K562 (cell line): ENCODE measurements at regions not wholly inside any gene's neighbourhood (a gene's known extent, or its start where the extent isn't known, plus 50 kb on each side); places are given as distances from the start of the nearest gene placed in this dataset.
A peak's percentile ranks its signal among the peaks of the same experiment; 100 is the strongest.

Experiments used
- ATAC-seq: fragments of 200-7000 bp; cut with Tn5 transposase; 3 replicates; pipeline ENCODE4 v1.9.1; 2020; ENCODE audit warnings: moderate library complexity
- BruUV-seq: library from RNA; stranded (reverse); fragments of 400-500 nt; replicated peaks from 2 replicates; lab custom pipeline; 2021; lab: Mats Ljungman, UMichigan
- CTCF ChIA-PET: fragments of 300-600 bp; formaldehyde crosslinking; extraction: SDS; loops from one replicate; lab custom pipeline; 2021; ENCODE audit warnings: low intra/inter-chr PET ratio; lab: Yijun Ruan, JAX
- POLR2A ChIA-PET: fragments of 300-600, 350-650 bp; sonication (Branson Sonifier 250); formaldehyde crosslinking; extraction: SDS; loops from one replicate; lab custom pipeline; 2021; ENCODE audit warnings: antibody characterized with exemption, inconsistent platforms; lab: Yijun Ruan, JAX
- DNase-seq, 4 experiments: peaks; one replicate each; pipeline versions ENCODE4 v3.0.0 to v3.0.0-alpha.2; 2011 to 2018; ENCODE audit warnings: low spot score in 3 of 4, mixed read lengths in 3 of 4; ENCODE audit errors: extremely low read depth in 1 of 4
- FAIRE-seq: peaks from 2 replicates; lab custom pipeline; 2011; peaks lifted over from hg19 to GRCh38; lab: Jason Lieb, UNC
- H2AFZ ChIP-seq: 2 replicates; pipeline ENCODE4 v1.6.0; 2011; ENCODE audit warnings: low read depth, low read length, control low read depth, inconsistent platforms
- H3K27ac ChIP-seq: fragments of 200-600 bp; 3 replicates; pipeline ENCODE4 v1.8.0; 2011; ENCODE audit warnings: low read depth, mild to moderate bottlenecking, control low read depth, inconsistent platforms, low read length, moderate library complexity, mixed read lengths; ENCODE audit errors: extremely low read depth
- H3K27me3 ChIP-seq, 2 experiments: fragments of 300-600 bp in 1 of 2; 2 replicates in 1 of 2; 3 replicates in 1 of 2; pipeline versions ENCODE4 v1.6.0 to v1.8.0; 2011; ENCODE audit warnings: inconsistent platforms in 2 of 2, low read length in 2 of 2, mild to moderate bottlenecking in 1 of 2, mixed read lengths in 1 of 2, moderate library complexity in 1 of 2; ENCODE audit not compliant: control insufficient read depth in 2 of 2, insufficient read depth in 2 of 2
- H3K36me3 ChIP-seq: fragments of 300-600 bp; 3 replicates; pipeline ENCODE4 v1.8.0; 2011; ENCODE audit warnings: mild to moderate bottlenecking, low read length, inconsistent platforms; ENCODE audit not compliant: control insufficient read depth, insufficient read depth
- H3K4me1 ChIP-seq, 2 experiments: fragments of 200-600 bp in 1 of 2; replicated peaks in 1 of 2; 2 replicates in 1 of 2; 3 replicates in 1 of 2; pipeline versions ENCODE4 v1.5.1 to v1.8.0; 2011; ENCODE audit warnings: inconsistent platforms in 2 of 2, low read length in 2 of 2, mild to moderate bottlenecking in 1 of 2, mixed read lengths in 1 of 2, moderate library complexity in 1 of 2; ENCODE audit not compliant: control insufficient read depth in 2 of 2, insufficient read depth in 2 of 2
- H3K4me2 ChIP-seq: 2 replicates; pipeline ENCODE4 v1.6.1; 2011; ENCODE audit warnings: low read length, control low read depth, inconsistent platforms, mixed read lengths; ENCODE audit not compliant: insufficient read depth
- H3K4me3 ChIP-seq: fragments of 200-600 bp; sonication (generic), shearing (Covaris generic); 2 replicates; pipeline ENCODE4 v1.5.1; 2016; ENCODE audit warnings: control low read depth, inconsistent platforms
- H3K79me2 ChIP-seq: fragments of 200-600 bp; 3 replicates; pipeline ENCODE4 v1.8.0; 2011; ENCODE audit warnings: low read length, inconsistent platforms; ENCODE audit not compliant: control insufficient read depth, insufficient read depth
- H3K9ac ChIP-seq, 2 experiments: 2 replicates each; pipeline versions ENCODE4 v1.6.0 to v1.6.1; 2011; ENCODE audit warnings: low read depth in 2 of 2, low read length in 2 of 2, control low read depth in 1 of 2, inconsistent platforms in 1 of 2, mild to moderate bottlenecking in 1 of 2, mixed read lengths in 1 of 2; ENCODE audit not compliant: insufficient read depth in 1 of 2
- H3K9me1 ChIP-seq: one replicate; pipeline ENCODE4 v1.6.0; 2011; ENCODE audit warnings: inconsistent platforms, mild to moderate bottlenecking, low read length, moderate library complexity; ENCODE audit not compliant: control insufficient read depth, insufficient read depth
- H3K9me3 ChIP-seq: replicated peaks from 2 replicates; pipeline ENCODE4 v1.5.1; 2011; ENCODE audit warnings: low read depth, low read length, inconsistent platforms; ENCODE audit not compliant: control insufficient read depth, insufficient read depth
- H4K20me1 ChIP-seq: replicated peaks from 2 replicates; pipeline ENCODE4 v1.6.1; 2011; ENCODE audit warnings: low read length, inconsistent platforms, mixed read lengths; ENCODE audit not compliant: control insufficient read depth, insufficient read depth
- ESRRB ChIP-seq: fragments of 250-450 bp; sonication (Bioruptor Pico); IDR thresholded peaks from 2 replicates; pipeline ENCODE4 v1.5.0; 2020; ENCODE audit warnings: mild to moderate bottlenecking, moderate library complexity, borderline replicate concordance
- FOXP1 ChIP-seq: sonication (generic); formaldehyde crosslinking; IDR thresholded peaks from 2 replicates; pipeline ENCODE4 v1.8.0; 2022; ENCODE audit warnings: mild to moderate bottlenecking, missing genetic modification reagents
- GABPA ChIP-seq: fragments of 200-800 bp; sonication (Bioruptor generic); conservative IDR thresholded peaks from 2 replicates; pipeline ENCODE4 v1.6.1; 2016; ENCODE audit warnings: low read depth, missing genetic modification characterization, missing compliant biosample characterization
- LARP7 ChIP-seq: fragments of 450-650 bp; IDR thresholded peaks from 2 replicates; pipeline ENCODE4 v1.6.1; 2016
- LCOR ChIP-seq: sonication (generic); formaldehyde crosslinking; IDR thresholded peaks from 2 replicates; pipeline ENCODE4 v1.8.0; 2022; ENCODE audit warnings: mild to moderate bottlenecking, missing genetic modification reagents
- NELFE ChIP-seq: IDR thresholded peaks from 2 replicates; pipeline ENCODE4 v1.6.1; 2011; ENCODE audit warnings: mild to moderate bottlenecking; ENCODE audit not compliant: insufficient read depth, insufficient read length
- PHB ChIP-seq: fragments of 250-450 bp; sonication (Bioruptor Pico); IDR thresholded peaks from 2 replicates; pipeline ENCODE4 v1.5.0; 2021
- ZBTB17 ChIP-seq: fragments of 450-650 bp; formaldehyde crosslinking; IDR thresholded peaks from 2 replicates; pipeline ENCODE4 v1.4.0; 2020; ENCODE audit warnings: mild to moderate bottlenecking
- ZBTB34 ChIP-seq: fragments of 250-450 bp; sonication (Bioruptor Pico); IDR thresholded peaks from 2 replicates; pipeline ENCODE4 v1.8.0; 2021; ENCODE audit warnings: mild to moderate bottlenecking, moderate library complexity
- ZFP36 ChIP-seq: fragments of 150-350 bp; IDR thresholded peaks from 2 replicates; pipeline ENCODE4 v1.6.1; 2018; ENCODE audit warnings: low read length, low read depth; ENCODE audit not compliant: partially characterized antibody
- ZFPM2 ChIP-seq: fragments of 250-450 bp; sonication (Bioruptor Pico); IDR thresholded peaks from 2 replicates; pipeline ENCODE4 v1.5.1; 2022; ENCODE audit warnings: mild to moderate bottlenecking
- ZNF12 ChIP-seq: sonication (generic); formaldehyde crosslinking; IDR thresholded peaks from 2 replicates; pipeline ENCODE4 v1.4.0; 2020; ENCODE audit warnings: mild to moderate bottlenecking, missing genetic modification reagents
- ZNF197 ChIP-seq: fragments of 200-800 bp; sonication (Bioruptor generic); IDR thresholded peaks from 2 replicates; pipeline ENCODE4 v1.6.1; 2016; ENCODE audit warnings: low read depth, missing genetic modification characterization, missing compliant biosample characterization
- ZNF639 ChIP-seq, 2 experiments: fragments of 200-800 bp in 1 of 2; sonication (Bioruptor generic) in 1 of 2; sonication (generic) in 1 of 2; formaldehyde crosslinking in 1 of 2; IDR thresholded peaks in 1 of 2; conservative IDR thresholded peaks in 1 of 2; 2 replicates each; pipeline versions ENCODE4 v1.5.0 to v1.6.1; 2016 to 2020; ENCODE audit warnings: missing compliant biosample characterization in 1 of 2, missing genetic modification characterization in 1 of 2, missing genetic modification reagents in 1 of 2
- WGBS: fragments of 100-300 bp; shearing (Covaris generic); methylation state at CpG from one replicate; pipeline ENCODE4 v1.1.6; 2016; ENCODE audit warnings: low coverage, mixed read lengths; ENCODE audit not compliant: insufficient coverage; ENCODE audit errors: missing lambda C conversion rate; 5-methylcytosine and 5-hydroxymethylcytosine counted together
- in situ Hi-C: fragments of 300-500 bp; cut with MboI; formaldehyde crosslinking; loops from 4 replicates; pipeline ENCODE4 v1.15.0; 2018; ENCODE audit warnings: inconsistent platforms, mixed read lengths
- intact Hi-C: fragments of 100-400 bp; cut with micrococcal nuclease; formaldehyde crosslinking; loops from 2 replicates; pipeline ENCODE4 v1.14.2; 2022
- TF ChIP-seq, protein P1 (sequence below): fragments of 150-350 bp; IDR thresholded peaks from 2 replicates; pipeline ENCODE4 v1.6.1; 2014; ENCODE audit warnings: low read depth, mild to moderate bottlenecking, low read length, borderline replicate concordance
- TF ChIP-seq, protein P2 (sequence below): fragments of 450-650 bp; IDR thresholded peaks from 2 replicates; pipeline ENCODE4 v1.6.1; 2016; ENCODE audit warnings: low read depth, mild to moderate bottlenecking, moderate library complexity

DNA sequence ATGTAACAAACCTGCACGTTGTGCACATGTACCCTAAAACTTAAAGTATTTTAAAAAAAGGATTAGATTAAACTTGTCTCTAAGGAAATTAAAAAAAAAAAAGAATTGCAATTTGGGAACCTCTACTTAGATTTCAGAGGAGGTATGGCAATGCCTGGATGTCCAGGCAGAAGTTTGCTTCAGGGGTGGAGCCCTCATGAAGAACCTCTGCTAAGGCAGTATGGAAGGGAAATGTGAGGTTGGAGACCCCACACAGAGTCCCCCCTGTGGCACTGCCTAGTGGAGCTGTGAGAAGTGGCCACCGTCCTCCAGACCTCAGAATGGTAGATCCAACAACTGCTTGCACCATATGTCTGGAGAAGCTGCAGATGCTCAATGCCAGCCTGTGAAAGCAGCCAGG, 279.6 kb upstream of the CCDC196 start (continued):
- TF ChIP-seq ZFP36 = peak; percentile 25

DNA sequence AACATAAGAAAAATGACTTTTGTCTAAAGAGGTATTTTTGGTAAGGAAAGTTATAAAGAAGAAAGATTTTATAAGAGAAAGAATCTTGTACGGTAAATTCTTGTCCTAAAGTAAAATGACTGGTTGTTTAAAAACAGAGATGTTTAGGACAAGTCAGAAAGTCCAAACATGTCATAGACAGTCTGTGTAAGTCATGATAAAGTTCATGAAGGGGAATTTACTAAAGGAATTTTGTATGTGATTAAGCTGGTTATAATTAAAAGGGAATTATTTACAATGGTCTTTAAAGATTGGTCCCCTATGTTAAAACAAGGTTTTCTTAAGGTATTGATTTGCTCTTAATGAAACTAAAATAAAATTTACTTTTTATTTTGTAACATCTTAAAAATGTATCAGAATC, 269.4 kb upstream of the CCDC196 start:
- ATAC-seq (no peak), DNase-seq (no peak), FAIRE-seq (no peak)
- H2AFZ ChIP-seq = no peak overlapping the region
- no peaks in the 10 kb centered on the region for H3K79me2 ChIP-seq
- H4K20me1 ChIP-seq = no peaks in the 10 kb centered on the region
- H3K4me1 ChIP-seq = no peaks in the 10 kb centered on the region
- no peak overlapping the region for H3K9ac ChIP-seq
- H3K9me1 ChIP-seq = no peaks in the 10 kb centered on the region
- CTCF ChIA-PET = interaction anchor here (0.7 kb wide), 1 partner anchor 651 kb away, joined by 3 read pairs; no protein-coding TSS in a partner anchor
- in situ Hi-C loops (no loop called here), intact Hi-C loops (no loop called here)
- no peaks in the 10 kb centered on the region for H3K27me3 ChIP-seq
- BruUV-seq = no TSS peak
- no peaks in the 10 kb centered on the region for H3K36me3 ChIP-seq
- no peak overlapping the region for H3K4me3 ChIP-seq
- 0% methylated on average over 1 of the region's 1 CpG for WGBS
- no peak overlapping the region for H3K27ac ChIP-seq
- H3K4me2 ChIP-seq = no peak overlapping the region
- H3K9me3 ChIP-seq = no peaks in the 10 kb centered on the region
- POLR2A ChIA-PET = no interaction called here
- no peak for TF ChIP-seq ESRRB (CRISPR knock-in tag)
- no peak for TF ChIP-seq ZNF639 (CRISPR knock-in tag; conservative IDR thresholded peaks at IDR 0.05 in 1 of 2, IDR thresholded peaks at IDR 0.05 in 1 of 2)
- TF ChIP-seq GABPA (tag) = no peak
- no peak for TF ChIP-seq ZNF12
- TF ChIP-seq FOXP1 (CRISPR knock-in tag) = no peak
- TF ChIP-seq PHB (CRISPR knock-in tag) = no peak
- TF ChIP-seq ZNF197 (CRISPR knock-in tag) = no peak
- TF ChIP-seq ZBTB17 = no peak
- no peak for TF ChIP-seq ZFPM2 (CRISPR knock-in tag)
- TF ChIP-seq, protein P1, sequence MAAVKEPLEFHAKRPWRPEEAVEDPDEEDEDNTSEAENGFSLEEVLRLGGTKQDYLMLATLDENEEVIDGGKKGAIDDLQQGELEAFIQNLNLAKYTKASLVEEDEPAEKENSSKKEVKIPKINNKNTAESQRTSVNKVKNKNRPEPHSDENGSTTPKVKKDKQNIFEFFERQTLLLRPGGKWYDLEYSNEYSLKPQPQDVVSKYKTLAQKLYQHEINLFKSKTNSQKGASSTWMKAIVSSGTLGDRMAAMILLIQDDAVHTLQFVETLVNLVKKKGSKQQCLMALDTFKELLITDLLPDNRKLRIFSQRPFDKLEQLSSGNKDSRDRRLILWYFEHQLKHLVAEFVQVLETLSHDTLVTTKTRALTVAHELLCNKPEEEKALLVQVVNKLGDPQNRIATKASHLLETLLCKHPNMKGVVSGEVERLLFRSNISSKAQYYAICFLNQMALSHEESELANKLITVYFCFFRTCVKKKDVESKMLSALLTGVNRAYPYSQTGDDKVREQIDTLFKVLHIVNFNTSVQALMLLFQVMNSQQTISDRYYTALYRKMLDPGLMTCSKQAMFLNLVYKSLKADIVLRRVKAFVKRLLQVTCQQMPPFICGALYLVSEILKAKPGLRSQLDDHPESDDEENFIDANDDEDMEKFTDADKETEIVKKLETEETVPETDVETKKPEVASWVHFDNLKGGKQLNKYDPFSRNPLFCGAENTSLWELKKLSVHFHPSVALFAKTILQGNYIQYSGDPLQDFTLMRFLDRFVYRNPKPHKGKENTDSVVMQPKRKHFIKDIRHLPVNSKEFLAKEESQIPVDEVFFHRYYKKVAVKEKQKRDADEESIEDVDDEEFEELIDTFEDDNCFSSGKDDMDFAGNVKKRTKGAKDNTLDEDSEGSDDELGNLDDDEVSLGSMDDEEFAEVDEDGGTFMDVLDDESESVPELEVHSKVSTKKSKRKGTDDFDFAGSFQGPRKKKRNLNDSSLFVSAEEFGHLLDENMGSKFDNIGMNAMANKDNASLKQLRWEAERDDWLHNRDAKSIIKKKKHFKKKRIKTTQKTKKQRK = no peak
- TF ChIP-seq NELFE = no peak
- no peak for TF ChIP-seq LCOR
- no peak for TF ChIP-seq ZBTB34 (CRISPR knock-in tag)
- TF ChIP-seq, protein P2, sequence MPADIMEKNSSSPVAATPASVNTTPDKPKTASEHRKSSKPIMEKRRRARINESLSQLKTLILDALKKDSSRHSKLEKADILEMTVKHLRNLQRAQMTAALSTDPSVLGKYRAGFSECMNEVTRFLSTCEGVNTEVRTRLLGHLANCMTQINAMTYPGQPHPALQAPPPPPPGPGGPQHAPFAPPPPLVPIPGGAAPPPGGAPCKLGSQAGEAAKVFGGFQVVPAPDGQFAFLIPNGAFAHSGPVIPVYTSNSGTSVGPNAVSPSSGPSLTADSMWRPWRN = no peak
- TF ChIP-seq LARP7 = no peak
